T47D (cell line): ENCODE measurements at regions not wholly inside any gene's neighbourhood (a gene's known extent, or its start where the extent isn't known, plus 50 kb on each side); places are given as distances from the start of the nearest gene placed in this dataset.

Experiments used
- DNase-seq, 2 experiments: peaks; one replicate each; pipeline versions ENCODE4 v3.0.0 to v3.0.0-alpha.2; 2011 to 2012; ENCODE audit warnings: low read depth in 1 of 2, low spot score in 1 of 2
- JUND ChIP-seq: IDR thresholded peaks from 2 replicates; pipeline ENCODE4 v1.6.1; 2012; ENCODE audit warnings: low read depth
- in situ Hi-C: cut with HindIII; loops from 2 replicates; pipeline ENCODE4 v1.10.0; 2016; ENCODE audit warnings: low sequenced_read_pairs, low pct_unique_long_range_greater_than_20kb

GRCh38 chr16:9302072-9302471 lies 210.6 kb downstream of the HAPSTR1 start:
- in situ Hi-C loops = no loop called here
- no peak for DNase-seq
- no peak for TF ChIP-seq JUND

DNA sequence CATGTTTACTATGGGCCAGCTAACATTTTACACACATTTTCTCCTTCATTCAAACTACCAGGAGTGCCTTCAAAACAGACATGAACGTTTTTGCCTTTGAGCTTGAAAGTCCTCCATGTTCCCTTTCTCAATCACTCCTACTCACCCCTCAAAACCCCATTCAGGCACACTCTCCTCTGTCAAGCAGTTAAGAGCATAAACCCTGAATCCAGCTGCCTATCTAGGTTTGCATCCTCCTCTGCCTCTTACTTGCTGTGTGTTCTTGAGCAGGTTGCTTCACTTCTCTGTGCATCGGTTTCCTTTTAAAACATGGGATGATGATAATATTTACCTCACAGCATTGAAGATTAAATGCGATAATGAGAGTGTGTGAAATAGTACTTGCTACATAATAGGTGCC lies 215.3 kb downstream of the HAPSTR1 start:
- TF ChIP-seq JUND = no peak
- DNase-seq = no peak
- in situ Hi-C loops = no loop called here

DNA sequence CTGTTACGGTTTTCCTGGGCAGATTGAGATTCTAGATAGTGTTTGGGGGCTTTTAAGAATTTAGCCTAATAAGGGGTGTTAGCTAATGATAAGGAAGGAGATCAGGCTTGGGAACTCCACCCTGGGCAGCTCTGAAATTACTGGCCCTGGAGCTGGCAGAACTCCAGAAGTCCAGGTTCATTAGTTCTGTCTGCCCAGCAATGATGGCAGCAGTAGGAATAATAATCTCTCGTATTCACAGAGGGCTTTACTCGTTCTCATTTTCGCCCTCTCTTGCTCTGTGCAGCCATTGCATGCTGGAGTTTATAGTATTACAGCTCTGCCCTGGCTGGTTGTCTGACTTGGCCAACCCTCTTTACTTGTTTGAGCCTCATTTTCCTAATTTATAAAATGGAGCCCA lies 216.0 kb downstream of the HAPSTR1 start:
- no peak for DNase-seq
- no peak for TF ChIP-seq JUND
- in situ Hi-C loops = no loop called here

DNA sequence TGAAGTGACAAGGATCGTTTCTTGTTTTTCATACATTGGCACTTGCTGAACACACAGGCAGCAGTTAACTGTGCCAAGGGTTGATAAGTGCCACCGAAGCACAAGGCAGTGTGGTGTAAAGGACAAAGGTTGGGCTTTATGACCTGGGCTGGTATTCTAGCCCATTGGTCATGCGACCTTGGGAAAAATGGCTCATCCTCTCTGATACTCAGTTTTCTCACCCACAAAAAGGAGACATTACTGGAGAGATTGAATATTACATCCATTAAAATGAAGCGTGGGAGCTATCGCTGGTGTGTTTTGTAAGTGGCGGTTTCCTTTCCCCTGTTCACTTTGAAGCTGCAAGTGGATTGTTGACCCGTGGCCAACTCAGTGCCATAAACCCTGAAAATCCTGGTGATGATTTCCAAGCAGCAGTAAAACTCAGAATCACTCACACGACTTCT lies 216.9 kb downstream of the HAPSTR1 start:
- in situ Hi-C loops = no loop called here

DNA sequence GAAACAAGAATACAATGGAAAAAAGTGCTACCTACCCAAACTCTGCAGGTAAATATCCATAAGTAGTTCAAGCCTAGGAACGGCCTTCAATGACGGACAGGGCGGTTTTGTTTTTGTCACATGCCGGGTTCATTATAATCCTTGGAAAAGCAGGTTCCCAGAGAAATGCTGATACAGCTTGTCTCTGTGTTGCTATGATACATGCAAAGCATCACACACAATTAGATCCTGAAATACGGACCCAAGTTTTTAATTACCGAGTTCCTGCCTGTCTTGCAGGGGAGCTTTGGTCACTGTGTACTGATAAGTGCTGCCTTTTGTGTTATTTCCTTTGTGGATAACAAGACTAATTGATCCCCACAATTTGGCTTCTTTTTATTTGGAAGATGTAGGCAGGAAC lies 217.4 kb downstream of the HAPSTR1 start:
- TF ChIP-seq JUND = no peak
- DNase-seq = no peak
- in situ Hi-C loops = no loop called here

More for the DNA sequence above, 216.9 kb downstream of the HAPSTR1 start:
- DNase-seq = no peak
- no peak for TF ChIP-seq JUND

DNA sequence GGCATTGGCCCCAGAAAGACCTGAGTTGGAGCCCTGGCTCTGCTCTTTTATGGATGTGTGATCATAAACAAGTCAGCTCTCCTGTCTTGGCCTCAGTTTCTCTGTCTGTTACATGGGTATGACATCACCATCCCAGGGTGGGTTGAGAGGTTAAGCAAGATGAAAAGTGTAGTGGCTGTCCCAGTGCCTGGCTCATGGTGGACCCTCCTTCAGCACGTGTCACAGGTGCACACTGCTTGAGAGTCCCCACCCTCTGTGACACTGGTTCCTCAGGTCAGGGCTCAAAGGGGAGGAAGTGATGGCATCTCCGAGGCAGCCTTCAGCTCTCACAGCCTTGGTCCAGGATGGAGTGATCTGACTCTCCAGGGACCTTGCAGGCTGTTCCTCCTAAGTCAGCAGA lies 218.4 kb downstream of the HAPSTR1 start:
- DNase-seq = no peak
- TF ChIP-seq JUND = no peak
- in situ Hi-C loops = no loop called here

GRCh38 chr16:9311303-9311954 lies 220.0 kb downstream of the HAPSTR1 start:
- in situ Hi-C loops = no loop called here
- TF ChIP-seq JUND = no peak
- DNase-seq = no peak

GRCh38 chr16:9316008-9316407 lies 224.6 kb downstream of the HAPSTR1 start:
- no peak for TF ChIP-seq JUND
- DNase-seq = no peak
- in situ Hi-C loops = no loop called here

DNA sequence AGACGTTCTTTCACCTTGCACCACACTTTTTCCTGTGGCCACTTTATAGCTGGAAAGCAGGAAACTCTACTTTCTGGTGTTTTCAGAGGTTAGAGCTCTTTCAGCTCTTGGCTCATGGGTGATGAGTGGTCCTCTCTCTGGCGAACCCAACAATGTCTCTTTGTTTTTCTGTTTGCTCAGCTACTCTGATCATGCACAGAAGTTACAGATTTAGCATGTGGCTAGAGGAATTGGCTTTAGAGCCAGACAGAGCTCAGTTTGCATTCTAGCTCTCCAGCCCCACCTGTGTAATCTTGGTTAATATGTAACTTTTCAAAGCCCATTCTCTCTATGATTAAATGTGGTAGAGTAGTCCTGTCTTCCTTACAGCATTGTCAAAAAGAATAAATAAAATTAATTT lies 225.2 kb downstream of the HAPSTR1 start:
- TF ChIP-seq JUND = no peak
- no peak for DNase-seq
- in situ Hi-C loops = no loop called here

GRCh38 chr16:9318764-9319163 lies 227.3 kb downstream of the HAPSTR1 start:
- no peak for TF ChIP-seq JUND
- DNase-seq = no peak
- in situ Hi-C loops = no loop called here

GRCh38 chr16:9322769-9323168 lies 231.3 kb downstream of the HAPSTR1 start:
- in situ Hi-C loops = no loop called here
- no peak for TF ChIP-seq JUND
- no peak for DNase-seq

DNA sequence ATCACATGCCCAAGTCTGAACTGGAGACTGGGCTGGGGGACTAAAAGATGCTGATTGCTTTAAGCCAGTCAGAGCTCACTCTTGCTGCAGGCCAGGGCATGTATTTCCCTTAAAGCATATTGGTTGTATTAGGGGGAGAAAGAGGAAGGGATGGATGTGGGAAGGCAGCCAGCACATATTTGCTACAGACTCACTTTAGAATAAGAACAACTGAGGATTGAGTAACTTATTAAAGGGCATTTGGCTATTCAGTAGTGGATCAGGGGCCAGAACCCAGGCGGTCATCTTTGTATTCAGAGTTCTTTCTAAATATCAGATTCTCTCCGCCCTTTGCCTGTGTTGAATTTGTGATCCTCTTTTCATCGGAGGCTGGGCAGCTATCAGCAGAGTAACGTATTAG lies 231.7 kb downstream of the HAPSTR1 start:
- TF ChIP-seq JUND = no peak
- in situ Hi-C loops = no loop called here
- no peak for DNase-seq

DNA sequence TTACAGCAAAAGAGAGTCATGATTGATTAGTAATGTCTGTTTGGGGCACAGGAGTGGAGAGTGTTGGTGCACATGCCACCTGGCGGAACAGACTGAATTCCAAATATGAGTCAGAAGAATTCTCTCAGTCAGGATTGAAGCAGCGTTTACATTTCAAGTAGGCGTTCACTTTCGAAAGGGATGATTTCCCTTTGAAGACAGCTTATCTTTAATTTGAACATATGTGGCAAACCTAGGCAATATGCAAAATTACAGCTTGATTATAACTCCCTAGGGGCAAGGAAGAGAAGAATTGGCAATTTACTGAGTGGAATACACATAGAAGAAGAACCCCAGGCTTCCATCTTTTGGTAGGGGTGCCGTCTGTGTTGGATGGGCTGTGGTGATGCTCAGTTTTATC lies 235.8 kb downstream of the HAPSTR1 start:
- in situ Hi-C loops = no loop called here
- peak in 1 of 2 experiments; percentile 15 for DNase-seq
- no peak for TF ChIP-seq JUND

GRCh38 chr16:9328411-9328810 lies 237.0 kb downstream of the HAPSTR1 start:
- no peak for DNase-seq
- in situ Hi-C loops = no loop called here
- no peak for TF ChIP-seq JUND
